Activated CD8-positive, alpha-beta T cell treated with anti-CD3 and anti-CD28 coated beads, Interleukin-2, amount 10 ng/mL, durations not matched to agents 7 days and 5 days (primary cell): ENCODE measurements at regions not wholly inside any gene's neighbourhood (a gene's known extent, or its start where the extent isn't known, plus 50 kb on each side); places are given as distances from the start of the nearest gene placed in this dataset.
"Not testable (repeated sequence)": the region's sequence is repeated elsewhere in the genome, so short reads cannot be mapped to it uniquely, and the experiment has no call there.

ENCODE experiments used
- ATAC-seq: fragments of 150-1000 bp; cut with Tn5 transposase; one replicate; pipeline ENCODE4 v1.10.0; 2021; ENCODE audit warnings: moderate library complexity
- CTCF ChIA-PET: fragments of 350-600 bp; sonication (Branson Sonifier 250); formaldehyde crosslinking; loops from one replicate; lab custom pipeline; 2021; ENCODE audit warnings: antibody characterized with exemption; lab: Charles Lee
- POLR2A ChIA-PET: fragments of 350-600 bp; sonication (Branson Sonifier 250); formaldehyde crosslinking; loops from one replicate; lab custom pipeline; 2021; ENCODE audit warnings: antibody characterized with exemption; lab: Charles Lee
- DNase-seq: peaks from one replicate; pipeline ENCODE4 v3.0.0-alpha.2; 2020
- H3K27ac Mint-ChIP-seq: one replicate; pipeline ENCODE4 v1.8.0; 2021; ENCODE audit warnings: mild to moderate bottlenecking, mixed read lengths
- H3K27me3 Mint-ChIP-seq: one replicate; pipeline ENCODE4 v1.8.0; 2021; ENCODE audit warnings: low read depth, mixed read lengths
- H3K36me3 Mint-ChIP-seq: one replicate; pipeline ENCODE4 v1.8.0; 2021; ENCODE audit warnings: low read depth, mixed read lengths
- H3K4me1 Mint-ChIP-seq: one replicate; pipeline ENCODE4 v1.8.0; 2021; ENCODE audit warnings: low read depth, mixed read lengths
- H3K4me3 Mint-ChIP-seq: one replicate; pipeline ENCODE4 v1.8.0; 2021; ENCODE audit warnings: mild to moderate bottlenecking, mixed read lengths
- H3K9me3 Mint-ChIP-seq: one replicate; pipeline ENCODE4 v1.8.0; 2022; ENCODE audit warnings: mixed read lengths; ENCODE audit not compliant: insufficient read depth

GRCh38 chr22:49453771-49454170, 373.9 kb downstream of the BRD1 start:
- no peak for DNase-seq
- H3K27me3 Mint-ChIP-seq: peaks cover 22% of the 10 kb centered on the region
- H3K9me3 Mint-ChIP-seq: no peaks in the 10 kb centered on the region
- CTCF ChIA-PET: no interaction called here
- no peaks in the 10 kb centered on the region for H3K4me1 Mint-ChIP-seq
- POLR2A ChIA-PET: no interaction called here
- no peak overlapping the region for H3K4me3 Mint-ChIP-seq
- H3K36me3 Mint-ChIP-seq: no peaks in the 10 kb centered on the region
- H3K27ac Mint-ChIP-seq: no peak overlapping the region
- no peak for ATAC-seq

GRCh38 chr22:49453019-49453418, 374.7 kb downstream of the BRD1 start:
- H3K9me3 Mint-ChIP-seq, POLR2A ChIA-PET, DNase-seq, ATAC-seq, H3K4me1 Mint-ChIP-seq, H3K36me3 Mint-ChIP-seq, CTCF ChIA-PET, H3K4me3 Mint-ChIP-seq, H3K27ac Mint-ChIP-seq: not testable (repeated sequence)
- peaks cover 22% of the 10 kb centered on the region for H3K27me3 Mint-ChIP-seq

- H3K4me3 Mint-ChIP-seq: no peak overlapping the region
- H3K27me3 Mint-ChIP-seq: peaks cover 22% of the 10 kb centered on the region
- no peak for ATAC-seq
- POLR2A ChIA-PET: no interaction called here
- no peak overlapping the region for H3K27ac Mint-ChIP-seq
- no peaks in the 10 kb centered on the region for H3K9me3 Mint-ChIP-seq
- no peaks in the 10 kb centered on the region for H3K4me1 Mint-ChIP-seq
- no peak for DNase-seq
- no peaks in the 10 kb centered on the region for H3K36me3 Mint-ChIP-seq
- CTCF ChIA-PET: no interaction called here
These were observed 375.2 kb downstream of the BRD1 start for GRCh38 chr22:49452362-49452946.

GRCh38 chr22:49451070-49451840, 376.4 kb downstream of the BRD1 start:
- ATAC-seq: no peak
- H3K4me1 Mint-ChIP-seq: no peaks in the 10 kb centered on the region
- H3K27me3 Mint-ChIP-seq: peaks cover 22% of the 10 kb centered on the region
- POLR2A ChIA-PET: no interaction called here
- H3K4me3 Mint-ChIP-seq: no peak overlapping the region
- no peaks in the 10 kb centered on the region for H3K36me3 Mint-ChIP-seq
- CTCF ChIA-PET: no interaction called here
- no peaks in the 10 kb centered on the region for H3K9me3 Mint-ChIP-seq
- no peak overlapping the region for H3K27ac Mint-ChIP-seq
- DNase-seq: no peak

GRCh38 chr22:49450498-49450897, 377.2 kb downstream of the BRD1 start:
- no peaks in the 10 kb centered on the region for H3K36me3 Mint-ChIP-seq
- H3K4me3 Mint-ChIP-seq: no peak overlapping the region
- ChIA-PET POLR2A (no interaction called here), CTCF (no interaction called here)
- peaks cover 22% of the 10 kb centered on the region for H3K27me3 Mint-ChIP-seq
- DNase-seq (no peak), ATAC-seq (no peak)
- H3K4me1 Mint-ChIP-seq: no peaks in the 10 kb centered on the region
- no peaks in the 10 kb centered on the region for H3K9me3 Mint-ChIP-seq
- no peak overlapping the region for H3K27ac Mint-ChIP-seq

- DNase-seq: no peak
- Mint-ChIP-seq H3K9me3 (no peaks in the 10 kb centered on the region), H3K4me1 (no peaks in the 10 kb centered on the region), H3K27ac (no peak overlapping the region), H3K36me3 (no peaks in the 10 kb centered on the region), H3K27me3 (peaks cover 22% of the 10 kb centered on the region), H3K4me3 (no peak overlapping the region)
- no peak for ATAC-seq
- POLR2A ChIA-PET: no interaction called here
- CTCF ChIA-PET: no interaction called here
These were observed 377.7 kb downstream of the BRD1 start for GRCh38 chr22:49449811-49450446.

GRCh38 chr22:49449377-49449776, 378.3 kb downstream of the BRD1 start:
- ChIA-PET CTCF (no interaction called here), POLR2A (no interaction called here)
- Mint-ChIP-seq H3K27ac (no peak overlapping the region), H3K4me1 (no peaks in the 10 kb centered on the region), H3K27me3 (peaks cover 22% of the 10 kb centered on the region), H3K36me3 (no peaks in the 10 kb centered on the region), H3K9me3 (no peaks in the 10 kb centered on the region), H3K4me3 (no peak overlapping the region)
- no peak for DNase-seq
- no peak for ATAC-seq

- no peak overlapping the region for H3K27ac Mint-ChIP-seq
- H3K9me3 Mint-ChIP-seq: no peaks in the 10 kb centered on the region
- no peaks in the 10 kb centered on the region for H3K4me1 Mint-ChIP-seq
- ATAC-seq (no peak), DNase-seq (no peak)
- no peaks in the 10 kb centered on the region for H3K36me3 Mint-ChIP-seq
- POLR2A ChIA-PET: no interaction called here
- CTCF ChIA-PET: no interaction called here
- peaks cover 22% of the 10 kb centered on the region for H3K27me3 Mint-ChIP-seq
- no peak overlapping the region for H3K4me3 Mint-ChIP-seq
These were observed 379.1 kb downstream of the BRD1 start for GRCh38 chr22:49448526-49448925.

GRCh38 chr22:49447837-49448236, 379.8 kb downstream of the BRD1 start:
- Mint-ChIP-seq H3K27ac (no peak overlapping the region), H3K4me1 (no peaks in the 10 kb centered on the region), H3K4me3 (no peak overlapping the region), H3K36me3 (no peaks in the 10 kb centered on the region), H3K9me3 (no peaks in the 10 kb centered on the region), H3K27me3 (peaks cover 22% of the 10 kb centered on the region)
- ChIA-PET CTCF (no interaction called here), POLR2A (no interaction called here)
- DNase-seq (no peak), ATAC-seq (no peak)

GRCh38 chr22:49446759-49447710, 380.6 kb downstream of the BRD1 start:
- no peak for ATAC-seq
- ChIA-PET POLR2A (no interaction called here), CTCF (no interaction called here)

GRCh38 chr22:49446145-49446758, 381.4 kb downstream of the BRD1 start:
- Mint-ChIP-seq H3K27me3 (peaks cover 21% of the 10 kb centered on the region), H3K27ac (no peak overlapping the region), H3K4me3 (no peak overlapping the region), H3K4me1 (no peaks in the 10 kb centered on the region), H3K36me3 (no peaks in the 10 kb centered on the region), H3K9me3 (no peaks in the 10 kb centered on the region)
- ChIA-PET POLR2A (no interaction called here), CTCF (no interaction called here)
- DNase-seq: no peak
- no peak for ATAC-seq

More at GRCh38 chr22:49446759-49447710, 380.6 kb downstream of the BRD1 start:
- Mint-ChIP-seq H3K9me3 (no peaks in the 10 kb centered on the region), H3K27me3 (peaks cover 22% of the 10 kb centered on the region), H3K36me3 (no peaks in the 10 kb centered on the region), H3K4me3 (no peak overlapping the region), H3K4me1 (no peaks in the 10 kb centered on the region), H3K27ac (no peak overlapping the region)
- no peak for DNase-seq
